Heart right ventricle (tissue), 16 donors: ENCODE measurements at regions not wholly inside any gene's neighbourhood (a gene's known extent, or its start where the extent isn't known, plus 50 kb on each side); places are given as distances from the start of the nearest gene placed in this dataset.

ENCODE experiments used
- ATAC-seq, 8 donors: fragments of 200-7000 bp; cut with Tn5 transposase; one replicate each; pipeline ENCODE4 v1.9.1; 2020; ENCODE audit warnings: mild to moderate bottlenecking in 8 of 8, moderate library complexity in 8 of 8, moderate number of reproducible peaks in 1 of 8
- DNase-seq, 2 donors: peaks; one replicate each; pipeline ENCODE4 v3.0.0-alpha.2; 2020
- H3K27ac ChIP-seq, 10 donors: fragments of 200-600 bp; sonication (generic) in 2 of 10; one replicate each; pipeline versions ENCODE4 v1.5.0 to v1.8.0; 2020 to 2022; ENCODE audit warnings: mild to moderate bottlenecking in 3 of 10
- H3K27me3 ChIP-seq, 7 donors: fragments of 200-600 bp; one replicate each; pipeline ENCODE4 v1.8.0; 2021 to 2022; ENCODE audit warnings: mild to moderate bottlenecking in 2 of 7
- H3K36me3 ChIP-seq, 9 donors: fragments of 200-600 bp; sonication (generic) in 1 of 9; one replicate each; pipeline versions ENCODE4 v1.5.0 to v1.8.0; 2020 to 2022; ENCODE audit warnings: mild to moderate bottlenecking in 2 of 9
- H3K4me1 ChIP-seq, 9 donors: fragments of 200-600 bp; sonication (generic) in 1 of 9; one replicate each; pipeline versions ENCODE4 v1.5.0 to v1.8.0; 2020 to 2022; ENCODE audit warnings: mild to moderate bottlenecking in 4 of 9
- H3K4me3 ChIP-seq, 10 donors: fragments of 200-600 bp; sonication (generic) in 2 of 10; one replicate each; pipeline versions ENCODE4 v1.5.0 to v1.8.0; 2020 to 2022; ENCODE audit warnings: mild to moderate bottlenecking in 7 of 10, moderate library complexity in 2 of 10
- H3K9me3 ChIP-seq, 11 donors: fragments of 200-600 bp in 10 of 11; sonication (generic) in 2 of 11; one replicate each; pipeline versions ENCODE4 v1.5.0 to v1.8.0; 2013 to 2022; ENCODE audit warnings: mild to moderate bottlenecking in 2 of 11, control low read depth in 1 of 11, moderate library complexity in 1 of 11
- WGBS, 2 donors: extraction: QIAGEN DNeasy Blood & Tissue Kit; methylation state at CpG; one replicate each; pipeline ENCODE4 v1.1.7; 2013; ENCODE audit warnings: inconsistent platforms in 1 of 2; 5-methylcytosine and 5-hydroxymethylcytosine counted together
- intact Hi-C, 10 donors: fragments of 100-400 bp; cut with DNase I; formaldehyde crosslinking; loops; one replicate each; pipeline versions ENCODE4 v1.11.1 to v1.14.2; 2022
- TF ChIP-seq, protein P1 (sequence below), 9 donors: fragments of 200-600 bp; sonication (generic) in 2 of 9; IDR thresholded peaks; one replicate each; pipeline versions ENCODE4 v1.5.0 to v1.8.0; 2021 to 2022; ENCODE audit warnings: antibody characterized with exemption in 9 of 9, mild to moderate bottlenecking in 5 of 9, moderate library complexity in 1 of 9
- donor health status: Arrhythmogenic right ventricular cardiomyopathy.
- donor health status: ischemic (EF 13 %, LVEDD 7.1; RV severe dilation, severe dysfunction).
- donor health status: healthy with polysubstance abuse.
- donor health status: DM: no; HTN: yes; CAD: no.
- donor health status: DM: no; HTN: no; CAD: no.
- donor health status: ischemic (EF 25% LVEDD 6.9; RV normal size, moderate dysfunction).
- donor health status: ischemic (EF 25% LVEDD 5.7; RV mildly dilated, moderate dysfunction).
- donor health status: healthy.
- donor health status: DM: yes; HTN: yes; CAD: no.
- donor health status: Ischemic cardiomyopathy.
- donor health status: ischemic (EF 35%, LVEDD 5.7; RV mildly dilated, moderate dysfunction).
- donor health status: nonischemic (EF 11% LVEDD 7.7; RV severe dilation, severe dysfunction).
- donor health status: DM: yes; HTN: yes; CAD: no.
- donor health status: PGD.
- donor health status: ischemic (EF 29% LVEDD 5.4; RV normal size, mild dysfunction).
- donor health status: nonischemic (EF 23%, LVEDD 6.1; RV moderate dilation, normal function).

DNA sequence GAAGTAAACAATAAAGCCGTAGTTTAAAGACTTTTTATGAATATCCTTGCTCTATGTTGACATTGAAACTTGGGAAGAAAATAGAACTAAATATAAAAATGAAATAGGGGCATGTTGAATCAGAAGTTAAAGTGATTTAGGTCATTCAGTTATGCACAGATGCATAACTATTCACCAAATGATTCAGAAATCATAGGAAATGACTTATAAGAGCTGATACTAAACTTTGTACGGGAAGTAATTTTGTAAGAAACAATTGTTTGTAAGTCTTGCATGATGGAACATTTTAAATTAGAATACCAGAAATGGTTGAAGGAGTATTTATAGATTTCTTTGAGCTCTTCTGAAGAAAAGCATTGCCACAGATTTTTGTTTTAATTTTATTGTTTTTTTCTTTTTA, 246.5 kb downstream of the CPE start:
- 53 to 61% methylated on average over 2 of the region's 2 CpGs for WGBS, 2 donors
- H3K9me3 ChIP-seq, result peaks cover 0 to 1% (median 0%) of the 10 kb centered on the region in 11 donors
- H3K36me3 ChIP-seq, result no peaks in the 10 kb centered on the region
- no peak overlapping the region for H3K27ac ChIP-seq
- intact Hi-C loops, result loop anchor here in 1 of 10 donors (10.0 kb wide), 2 partner anchors 160 to 420 kb away; no protein-coding TSS in a partner anchor
- no peak overlapping the region for H3K4me3 ChIP-seq
- H3K4me1 ChIP-seq, result peaks cover 0 to 13% (median 0%) of the 10 kb centered on the region in 9 donors
- no peak for DNase-seq
- H3K27me3 ChIP-seq, result no peaks in the 10 kb centered on the region
- TF ChIP-seq, protein P1, sequence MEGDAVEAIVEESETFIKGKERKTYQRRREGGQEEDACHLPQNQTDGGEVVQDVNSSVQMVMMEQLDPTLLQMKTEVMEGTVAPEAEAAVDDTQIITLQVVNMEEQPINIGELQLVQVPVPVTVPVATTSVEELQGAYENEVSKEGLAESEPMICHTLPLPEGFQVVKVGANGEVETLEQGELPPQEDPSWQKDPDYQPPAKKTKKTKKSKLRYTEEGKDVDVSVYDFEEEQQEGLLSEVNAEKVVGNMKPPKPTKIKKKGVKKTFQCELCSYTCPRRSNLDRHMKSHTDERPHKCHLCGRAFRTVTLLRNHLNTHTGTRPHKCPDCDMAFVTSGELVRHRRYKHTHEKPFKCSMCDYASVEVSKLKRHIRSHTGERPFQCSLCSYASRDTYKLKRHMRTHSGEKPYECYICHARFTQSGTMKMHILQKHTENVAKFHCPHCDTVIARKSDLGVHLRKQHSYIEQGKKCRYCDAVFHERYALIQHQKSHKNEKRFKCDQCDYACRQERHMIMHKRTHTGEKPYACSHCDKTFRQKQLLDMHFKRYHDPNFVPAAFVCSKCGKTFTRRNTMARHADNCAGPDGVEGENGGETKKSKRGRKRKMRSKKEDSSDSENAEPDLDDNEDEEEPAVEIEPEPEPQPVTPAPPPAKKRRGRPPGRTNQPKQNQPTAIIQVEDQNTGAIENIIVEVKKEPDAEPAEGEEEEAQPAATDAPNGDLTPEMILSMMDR (IDR thresholded peaks at IDR 0.05), result no peak
- ATAC-seq, result peak in 3 of 8 donors; percentile 47 to 65 (median 56)

DNA sequence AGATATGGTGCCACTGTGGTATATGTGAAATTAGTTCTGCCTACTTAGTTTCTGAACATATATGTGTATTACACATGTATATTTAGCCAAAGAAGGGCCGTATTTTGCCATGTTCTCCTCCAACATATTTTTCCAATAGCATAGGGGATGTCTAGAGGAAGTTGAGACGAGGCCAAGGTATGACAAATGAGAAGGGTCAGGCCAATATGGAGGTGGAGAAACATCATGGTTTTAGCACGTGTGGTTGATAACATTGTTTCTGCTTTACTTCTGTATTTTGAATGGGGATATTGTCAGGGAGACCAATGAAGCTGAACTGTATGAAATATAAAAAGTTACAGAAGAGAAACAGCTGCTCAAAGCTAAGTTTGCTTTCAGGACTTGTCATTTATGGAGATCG, 246.7 kb upstream of the TLL1 start:
- H3K9me3 ChIP-seq, result no peaks in the 10 kb centered on the region
- no peak overlapping the region for H3K4me3 ChIP-seq
- intact Hi-C loops, result loop anchor here in 1 of 10 donors (10.0 kb wide), 2 partner anchors 158 to 418 kb away; no protein-coding TSS in a partner anchor
- H3K4me1 ChIP-seq, result peaks cover 0 to 14% (median 0%) of the 10 kb centered on the region in 9 donors
- no peaks in the 10 kb centered on the region for H3K36me3 ChIP-seq
- TF ChIP-seq, protein P1 (IDR thresholded peaks at IDR 0.05), result no peak
- WGBS, 2 donors, result 54 to 55% methylated on average over 4 of the region's 4 CpGs
- DNase-seq (no peak), ATAC-seq (no peak)
- H3K27me3 ChIP-seq, result no peaks in the 10 kb centered on the region
- H3K27ac ChIP-seq, result no peak overlapping the region

DNA sequence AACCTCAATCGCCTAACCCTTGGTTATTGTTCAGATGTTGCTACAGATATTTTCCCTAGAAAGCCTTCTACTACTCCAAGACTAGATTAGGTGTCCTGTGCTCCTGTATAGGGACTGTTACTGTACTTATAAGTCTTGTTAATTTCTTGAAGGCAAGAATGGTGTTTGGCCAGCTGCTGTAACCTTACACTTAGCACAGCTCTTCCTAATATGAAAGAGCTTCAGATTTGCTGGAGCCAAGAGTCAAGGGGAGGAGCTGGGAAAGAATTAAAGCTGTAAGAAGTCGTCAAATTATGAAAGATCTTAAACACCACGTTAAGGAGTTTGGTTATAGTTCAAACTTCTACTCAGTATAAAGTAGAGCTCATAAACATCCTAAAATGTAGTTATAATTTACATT, 245.9 kb upstream of the TLL1 start:
- intact Hi-C loops, result loop anchor here in 1 of 10 donors (10.0 kb wide), 2 partner anchors 158 to 418 kb away; no protein-coding TSS in a partner anchor
- TF ChIP-seq, protein P1 (IDR thresholded peaks at IDR 0.05), result no peak
- Histone ChIP-seq H3K4me1 (peaks cover 0 to 22% (median 3%) of the 10 kb centered on the region in 9 donors), H3K9me3 (no peaks in the 10 kb centered on the region), H3K27me3 (no peaks in the 10 kb centered on the region), H3K27ac (no peak overlapping the region), H3K36me3 (no peaks in the 10 kb centered on the region), H3K4me3 (peak overlapping the region in 5 of 10 donors; percentile 8 to 32 (median 18))
- 65 to 77% methylated on average over 3 of the region's 3 CpGs for WGBS, 2 donors
- no peak for DNase-seq
- no peak for ATAC-seq

DNA sequence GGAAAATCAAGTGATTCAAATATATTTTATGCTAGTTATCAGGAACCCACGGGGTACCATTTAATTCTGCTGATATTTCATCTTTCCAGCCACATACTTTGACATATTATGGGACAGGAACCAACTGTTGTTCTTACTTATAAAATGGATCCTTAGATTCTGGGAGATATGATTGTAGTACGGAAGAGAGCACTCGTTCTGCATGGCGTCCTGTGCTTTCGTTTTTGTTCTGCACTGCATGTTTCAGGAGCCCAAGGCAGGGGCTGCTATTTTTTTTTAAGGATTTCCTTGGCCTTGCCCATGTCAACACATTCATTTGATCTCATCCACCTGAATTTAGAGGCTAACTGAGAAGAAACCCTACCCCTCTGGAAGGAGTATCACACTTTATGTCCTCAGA, 245.5 kb upstream of the TLL1 start:
- ATAC-seq (no peak), DNase-seq (no peak)
- Histone ChIP-seq H3K36me3 (no peaks in the 10 kb centered on the region), H3K4me3 (peak overlapping the region in 5 of 10 donors; percentile 8 to 32 (median 18)), H3K27me3 (no peaks in the 10 kb centered on the region), H3K9me3 (no peaks in the 10 kb centered on the region), H3K4me1 (peaks cover 0 to 24% (median 3%) of the 10 kb centered on the region in 9 donors), H3K27ac (peak overlapping the region in 1 of 10 donors; percentile 21)
- 73 to 75% methylated on average over 5 of the region's 5 CpGs for WGBS, 2 donors
- intact Hi-C loops, result loop anchor here in 1 of 10 donors (10.0 kb wide), 2 partner anchors 157 to 417 kb away; no protein-coding TSS in a partner anchor
- TF ChIP-seq, protein P1 (IDR thresholded peaks at IDR 0.05), result no peak
